B cell (primary cell): ENCODE measurements at regions not wholly inside any gene's neighbourhood (a gene's known extent, or its start where the extent isn't known, plus 50 kb on each side); places are given as distances from the start of the nearest gene placed in this dataset.

Experiments
- ATAC-seq: fragments of 200-7000 bp; cut with Tn5 transposase; one replicate; pipeline ENCODE4 v1.10.0; 2021; ENCODE audit warnings: low read depth, mild to moderate bottlenecking, moderate number of reproducible peaks, moderate library complexity
- CTCF ChIA-PET: fragments of 350-600 bp; sonication (Branson Sonifier 250); formaldehyde crosslinking; loops from one replicate; lab custom pipeline; 2021; ENCODE audit warnings: antibody characterized with exemption, inconsistent platforms; lab: Charles Lee
- POLR2A ChIA-PET: fragments of 350-600 bp; sonication (Branson Sonifier 250); formaldehyde crosslinking; loops from one replicate; lab custom pipeline; 2021; ENCODE audit warnings: antibody characterized with exemption; lab: Charles Lee
- DNase-seq: peaks from one replicate; pipeline ENCODE4 v3.0.0; 2013
- H2AFZ ChIP-seq: 2 replicates; pipeline ENCODE4 v1.6.1; 2012; ENCODE audit warnings: mild to moderate bottlenecking, low read depth, low read length; ENCODE audit not compliant: insufficient read depth, poor library complexity, severe bottlenecking
- H3K27ac ChIP-seq, 2 donors: 1 replicate in 1 of 2; 2 replicates in 1 of 2; pipeline ENCODE4 v1.5.1; 2012 to 2013; ENCODE audit warnings: low read length in 2 of 2, mild to moderate bottlenecking in 2 of 2, moderate library complexity in 1 of 2
- H3K27me3 ChIP-seq, 4 experiments: fragments of 200-600 bp in 1 of 4; sonication (generic) in 1 of 4; replicated peaks in 1 of 4; 1 replicate in 2 of 4; 2 replicates in 2 of 4; pipeline versions ENCODE4 v1.6.1 to v1.7.0; 2013 to 2016; ENCODE audit warnings: low read length in 3 of 4, mild to moderate bottlenecking in 2 of 4, mixed read lengths in 1 of 4, moderate library complexity in 1 of 4; ENCODE audit not compliant: insufficient read depth in 4 of 4, control insufficient read depth in 3 of 4; ENCODE audit errors: control extremely low read depth in 1 of 4
- H3K36me3 ChIP-seq, 2 experiments: replicated peaks in 1 of 2; 1 replicate in 1 of 2; 2 replicates in 1 of 2; pipeline versions ENCODE4 v1.6.1 to v1.7.1; 2013; ENCODE audit warnings: low read length in 1 of 2; ENCODE audit not compliant: insufficient read depth in 2 of 2, control insufficient read depth in 1 of 2; ENCODE audit errors: control extremely low read depth in 1 of 2, extremely low read depth in 1 of 2
- H3K4me1 ChIP-seq, 2 donors: fragments of 200-600 bp in 1 of 2; sonication (generic) in 1 of 2; 1 replicate in 1 of 2; 2 replicates in 1 of 2; pipeline versions ENCODE4 v1.5.1 to v1.6.1; 2013 to 2017; ENCODE audit warnings: low read length in 2 of 2; ENCODE audit not compliant: control insufficient read depth in 2 of 2, insufficient read depth in 2 of 2
- H3K4me2 ChIP-seq: replicated peaks from 2 replicates; pipeline ENCODE3; 2012; ENCODE audit warnings: mild to moderate bottlenecking, low read depth, low read length; ENCODE audit not compliant: poor library complexity, severe bottlenecking
- H3K4me3 ChIP-seq, 5 experiments: fragments of 200-600 bp in 1 of 5; sonication (generic) in 1 of 5; 1 replicate in 3 of 5; 2 replicates in 2 of 5; pipeline versions ENCODE4 v1.5.1 to v1.7.0; 2011 to 2016; ENCODE audit warnings: low read length in 4 of 5, mild to moderate bottlenecking in 4 of 5, low read depth in 2 of 5, control low read depth in 1 of 5, moderate library complexity in 1 of 5; ENCODE audit not compliant: insufficient read depth in 1 of 5; ENCODE audit errors: control extremely low read depth in 1 of 5, extremely low read depth in 1 of 5
- H3K79me2 ChIP-seq: fragments of 200-600 bp; sonication (generic); one replicate; pipeline ENCODE4 v1.6.0; 2016; ENCODE audit warnings: low read length; ENCODE audit not compliant: control insufficient read depth, insufficient read depth
- H3K9ac ChIP-seq: fragments of 200-600 bp; sonication (generic); 2 replicates; pipeline ENCODE4 v1.6.1; 2017; ENCODE audit warnings: mild to moderate bottlenecking, low read length, moderate library complexity
- H3K9me3 ChIP-seq, 3 donors: one replicate each; pipeline versions ENCODE4 v1.6.1 to v1.7.1; 2013; ENCODE audit warnings: low read length in 2 of 3; ENCODE audit not compliant: control insufficient read depth in 2 of 3, insufficient read depth in 1 of 3; ENCODE audit errors: control extremely low read depth in 1 of 3
- H4K20me1 ChIP-seq: 2 replicates; pipeline ENCODE4 v1.6.0; 2012; ENCODE audit warnings: mild to moderate bottlenecking, low read length; ENCODE audit not compliant: insufficient read depth, control insufficient read depth, poor library complexity, severe bottlenecking
- H3K27ac Mint-ChIP-seq: one replicate; pipeline ENCODE4 v1.8.0; 2021; ENCODE audit warnings: mixed read lengths
- H3K27me3 Mint-ChIP-seq: one replicate; pipeline ENCODE4 v1.8.0; 2021; ENCODE audit warnings: mixed read lengths
- H3K4me1 Mint-ChIP-seq: one replicate; pipeline ENCODE4 v1.8.0; 2021; ENCODE audit warnings: mixed read lengths
- H3K4me3 Mint-ChIP-seq: one replicate; pipeline ENCODE4 v1.8.0; 2021; ENCODE audit warnings: mixed read lengths
- H3K9me3 Mint-ChIP-seq: one replicate; pipeline ENCODE4 v1.8.0; 2022; ENCODE audit warnings: mixed read lengths; ENCODE audit not compliant: insufficient read depth
- CTCF ChIP-seq: fragments of 200-600 bp; IDR thresholded peaks from one replicate; pipeline ENCODE4 v1.8.0; 2022; ENCODE audit warnings: antibody characterized with exemption, mild to moderate bottlenecking
- EZH2 ChIP-seq: IDR thresholded peaks from 2 replicates; pipeline ENCODE4 v1.6.1; 2012; ENCODE audit warnings: borderline replicate concordance, low read depth, mild to moderate bottlenecking, moderate library complexity, low read length; ENCODE audit not compliant: insufficient read depth, poor library complexity, severe bottlenecking
- WGBS: methylation state at CpG from one replicate; pipeline ENCODE4 v1.1.5; 2013; ENCODE audit warnings: missing lambda C conversion rate; ENCODE audit not compliant: insufficient coverage; 5-methylcytosine and 5-hydroxymethylcytosine counted together
- intact Hi-C: fragments of 100-400 bp; cut with micrococcal nuclease; formaldehyde crosslinking; loops from one replicate; pipeline ENCODE4 v1.10.0; 2022

- H3K9me3 Mint-ChIP-seq: no peaks in the 10 kb centered on the region
- H3K4me1 ChIP-seq: no peaks in the 10 kb centered on the region
- CTCF ChIA-PET: no interaction called here
- POLR2A ChIA-PET: no interaction called here
- no peaks in the 10 kb centered on the region for H4K20me1 ChIP-seq
- H3K9me3 ChIP-seq: peaks cover 0 to 17% (median 0%) of the 10 kb centered on the region in 3 donors
- H3K27ac ChIP-seq: no peak overlapping the region
- no peaks in the 10 kb centered on the region for H3K79me2 ChIP-seq
- no peak for ATAC-seq
- H3K4me3 Mint-ChIP-seq: no peak overlapping the region
- WGBS: 48% methylated on average over 4 of the region's 4 CpGs
- no peak overlapping the region for H3K4me2 ChIP-seq
- no peak for TF ChIP-seq EZH2
- no peak for TF ChIP-seq CTCF
- H3K4me3 ChIP-seq: no peak overlapping the region
- H2AFZ ChIP-seq: no peak overlapping the region
- no peaks in the 10 kb centered on the region for H3K27me3 Mint-ChIP-seq
- H3K27ac Mint-ChIP-seq: no peak overlapping the region
- H3K36me3 ChIP-seq: no peaks in the 10 kb centered on the region
- no peak for DNase-seq
- intact Hi-C loops: no loop called here
- H3K4me1 Mint-ChIP-seq: no peaks in the 10 kb centered on the region
- H3K9ac ChIP-seq: no peak overlapping the region
- no peaks in the 10 kb centered on the region for H3K27me3 ChIP-seq
These were observed 423.3 kb downstream of the MAGEE1 start for GRCh38 chrX:76850851-76851250.

- Histone ChIP-seq H3K4me1 (no peaks in the 10 kb centered on the region), H3K4me2 (no peak overlapping the region), H2AFZ (no peak overlapping the region), H3K9me3 (no peaks in the 10 kb centered on the region), H3K27me3 (no peaks in the 10 kb centered on the region), H3K27ac (no peak overlapping the region), H3K36me3 (no peaks in the 10 kb centered on the region), H3K79me2 (no peaks in the 10 kb centered on the region), H3K4me3 (no peak overlapping the region), H4K20me1 (no peaks in the 10 kb centered on the region), H3K9ac (no peak overlapping the region)
- ATAC-seq (no peak), DNase-seq (no peak)
- TF ChIP-seq EZH2 (no peak), CTCF (no peak)
- Mint-ChIP-seq H3K9me3 (peaks cover 2% of the 10 kb centered on the region), H3K4me1 (no peaks in the 10 kb centered on the region), H3K27me3 (no peaks in the 10 kb centered on the region), H3K27ac (no peak overlapping the region), H3K4me3 (no peak overlapping the region)
- ChIA-PET CTCF (no interaction called here), POLR2A (no interaction called here)
- intact Hi-C loops: no loop called here
- no CpG with 5 or more reads among the region's 1 CpG for WGBS
These were observed 435.0 kb downstream of the MAGEE1 start for GRCh38 chrX:76862509-76862908.
